GM19438 (cell line): ENCODE measurements at regions not wholly inside any gene's neighbourhood (a gene's known extent, or its start where the extent isn't known, plus 50 kb on each side); places are given as distances from the start of the nearest gene placed in this dataset.

Experiments
- ATAC-seq: cut with Tn5 transposase; IDR thresholded peaks from one replicate; pipeline ENCODE4 v1.9.1; 2021; ENCODE audit warnings: low read depth; ENCODE audit not compliant: unreplicated experiment

DNA sequence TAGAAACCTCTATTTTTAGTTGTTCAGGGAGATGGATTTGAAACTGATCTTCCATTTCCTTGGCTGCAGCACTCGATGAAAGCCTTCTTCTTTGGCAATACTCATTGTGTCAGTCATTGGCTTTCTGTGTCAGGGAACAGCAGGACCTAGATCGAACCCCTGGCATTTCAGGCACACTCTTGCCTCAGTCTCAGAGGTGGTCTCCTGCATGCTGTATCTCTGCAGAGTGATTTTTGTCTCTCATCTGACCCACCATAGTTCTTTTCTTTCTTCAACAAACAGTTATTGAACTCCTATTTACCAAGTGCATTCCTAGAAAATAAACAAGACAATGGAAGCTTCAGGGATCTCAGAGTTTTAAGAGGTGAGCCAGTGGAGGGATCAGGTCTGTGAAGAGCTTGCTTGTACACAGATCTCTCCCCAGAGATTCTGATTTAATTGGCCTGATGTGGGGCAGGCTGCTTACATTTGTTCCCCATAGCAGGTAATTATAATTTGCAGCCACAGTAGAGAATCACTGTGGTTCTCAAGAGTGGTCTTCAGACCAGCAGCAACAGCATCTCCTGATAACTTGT lies 473.1 kb upstream of the TCF4 start:
- no peak for ATAC-seq

DNA sequence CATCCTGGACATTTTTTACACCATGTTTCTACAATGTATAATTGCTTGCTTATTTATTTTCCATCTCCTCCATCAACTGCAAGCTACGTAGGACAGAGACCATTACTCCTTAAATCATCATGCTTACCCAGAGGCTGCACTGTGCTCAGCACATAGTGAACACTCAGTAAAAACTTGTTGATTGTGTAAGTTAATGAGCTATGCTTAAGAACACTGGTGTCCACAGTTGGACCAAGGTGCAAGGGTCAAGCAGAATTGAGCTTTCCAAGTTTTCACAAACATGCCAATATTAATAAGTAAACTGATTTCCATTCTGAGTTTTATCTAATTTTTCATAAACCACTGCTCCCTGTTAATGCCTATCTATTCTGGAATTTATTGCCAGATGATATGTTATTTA lies 464.2 kb upstream of the TCF4 start:
- no peak for ATAC-seq

DNA sequence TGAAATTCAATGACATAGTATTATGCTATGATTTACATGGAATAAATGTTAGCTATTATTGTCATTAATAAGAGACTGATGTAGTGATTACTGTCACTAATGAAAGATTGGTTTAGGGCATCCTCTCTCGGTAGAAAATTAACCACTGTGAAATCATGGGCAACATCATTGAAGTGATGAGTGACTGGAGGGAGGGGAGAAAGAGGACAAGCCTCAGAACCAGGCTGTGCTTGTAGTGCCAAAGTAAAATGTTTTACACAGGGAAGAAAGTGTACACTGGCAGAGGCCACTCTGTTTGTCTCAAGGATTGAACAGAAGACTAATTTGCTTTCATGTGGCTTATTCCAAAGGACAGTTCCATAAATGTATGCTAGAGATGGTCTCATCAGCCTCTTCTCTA lies 456.2 kb upstream of the TCF4 start:
- ATAC-seq: no peak

DNA sequence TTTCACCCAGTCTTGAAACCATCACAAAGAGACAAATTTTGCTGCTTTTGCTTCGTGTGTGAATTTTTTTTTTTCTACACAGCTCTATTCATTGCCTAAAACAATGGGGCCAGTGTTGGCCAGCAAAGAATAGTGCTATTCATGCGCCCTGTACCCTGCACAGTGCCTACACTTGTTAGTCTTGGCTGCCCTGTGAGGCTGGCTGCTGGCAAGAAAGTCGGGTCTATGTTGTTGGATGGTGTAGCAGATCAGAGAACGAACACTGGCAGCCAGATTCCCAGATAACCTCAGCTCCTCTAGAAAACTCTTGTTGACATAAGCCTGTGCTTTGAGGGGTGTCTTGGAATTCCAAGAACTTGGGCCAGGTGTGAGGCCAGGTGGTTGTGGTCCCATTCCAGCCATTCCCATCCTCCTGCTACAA lies 455.7 kb upstream of the TCF4 start:
- ATAC-seq: no peak

- no peak for ATAC-seq
Observed at GRCh38 chr18:56042915-56043536, 455.0 kb upstream of the TCF4 start.

DNA sequence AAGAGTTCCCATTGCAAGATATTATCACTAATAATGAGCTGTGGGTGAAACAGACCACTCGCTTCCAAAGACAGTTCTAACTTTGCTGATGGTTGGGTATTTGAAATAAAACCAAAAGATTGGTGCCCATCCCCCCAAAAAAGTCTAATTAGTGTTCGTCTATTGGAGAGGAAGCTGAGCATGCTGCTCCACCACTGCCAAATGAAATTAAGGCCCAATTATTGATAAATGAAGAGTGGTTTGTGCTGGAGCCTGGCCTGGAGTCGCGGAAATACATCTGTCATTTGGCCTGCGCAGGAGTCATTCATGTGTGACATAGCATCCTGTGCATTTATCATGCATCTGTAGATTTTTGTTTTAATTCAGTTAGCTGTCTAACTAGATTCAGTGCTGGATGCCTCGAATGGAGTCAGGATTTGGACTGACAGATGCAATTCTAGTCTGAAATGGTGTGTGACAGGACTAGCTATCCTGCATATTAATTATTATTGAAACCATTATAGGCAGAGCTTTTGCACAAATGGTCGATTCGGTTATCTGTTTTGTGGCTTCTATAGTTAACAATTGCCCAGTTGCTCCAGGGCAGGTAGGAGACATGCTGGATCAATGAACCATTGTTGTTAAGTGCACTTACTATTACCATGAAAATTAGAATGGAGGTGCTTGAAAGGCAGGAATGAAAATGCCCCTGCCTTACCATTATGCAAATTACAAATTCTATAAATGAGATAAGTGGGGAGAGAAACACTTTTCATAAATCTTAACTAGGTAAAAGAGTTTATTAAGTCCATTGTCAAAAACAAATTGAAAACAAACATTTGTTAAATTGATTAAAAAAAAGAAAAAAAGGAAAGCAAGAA lies 450.4 kb upstream of the TCF4 start:
- ATAC-seq: no peak

DNA sequence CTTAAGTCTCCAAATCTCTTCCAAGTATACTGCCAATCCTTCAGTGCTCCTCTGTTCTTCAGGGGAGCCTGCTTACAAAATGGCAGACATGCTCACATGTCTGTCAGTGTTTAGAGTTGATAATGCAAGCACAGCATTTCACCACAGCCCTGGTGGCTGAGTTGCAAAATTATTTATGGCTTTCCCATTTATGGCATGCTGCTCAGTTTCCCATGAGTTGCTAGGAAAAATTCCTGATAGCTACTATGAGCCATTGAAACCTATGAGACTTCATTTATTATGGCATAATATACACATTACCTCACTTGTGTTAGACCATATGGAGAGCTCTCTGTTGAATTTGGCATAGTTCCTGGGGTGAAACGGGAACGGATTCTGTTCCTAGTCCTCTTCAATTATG lies 448.7 kb upstream of the TCF4 start:
- no peak for ATAC-seq

DNA sequence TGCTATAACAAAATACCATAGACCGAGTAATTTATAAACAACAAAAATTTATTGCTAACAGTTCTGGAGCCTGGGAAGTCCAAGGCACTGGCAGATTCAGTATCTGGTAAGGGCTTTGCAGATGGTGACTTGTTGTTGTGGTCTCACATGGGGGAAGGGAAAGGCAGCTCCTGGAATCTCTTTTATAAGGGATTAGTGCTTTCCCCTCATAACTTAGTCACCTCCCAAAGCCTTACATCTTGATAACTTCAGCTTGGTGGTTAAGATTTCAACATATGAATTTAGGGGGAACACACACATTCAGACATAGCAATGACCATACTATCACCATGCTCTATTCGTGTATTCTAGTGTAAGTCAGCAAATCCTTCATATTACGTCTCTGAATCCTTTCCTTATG lies 447.6 kb upstream of the TCF4 start:
- no peak for ATAC-seq

DNA sequence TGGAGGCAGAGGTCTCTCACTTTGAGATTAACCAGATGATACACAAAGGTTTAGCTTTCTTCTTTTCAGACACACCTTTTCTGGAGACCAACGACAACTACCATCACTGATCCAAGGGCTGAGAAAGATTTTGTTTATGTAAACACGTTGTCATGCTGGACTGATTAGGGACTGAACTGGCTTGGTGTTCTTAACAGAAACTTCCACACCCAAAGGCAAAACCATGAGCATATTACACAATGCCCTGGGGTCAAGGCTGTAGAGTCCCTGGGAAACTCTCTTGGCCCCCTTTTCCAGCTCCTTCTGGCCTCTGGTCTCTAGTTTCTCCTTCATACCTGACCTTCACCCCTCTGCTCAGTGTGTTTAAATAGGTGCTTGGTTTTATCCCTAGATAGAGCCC lies 447.0 kb upstream of the TCF4 start:
- ATAC-seq: no peak

DNA sequence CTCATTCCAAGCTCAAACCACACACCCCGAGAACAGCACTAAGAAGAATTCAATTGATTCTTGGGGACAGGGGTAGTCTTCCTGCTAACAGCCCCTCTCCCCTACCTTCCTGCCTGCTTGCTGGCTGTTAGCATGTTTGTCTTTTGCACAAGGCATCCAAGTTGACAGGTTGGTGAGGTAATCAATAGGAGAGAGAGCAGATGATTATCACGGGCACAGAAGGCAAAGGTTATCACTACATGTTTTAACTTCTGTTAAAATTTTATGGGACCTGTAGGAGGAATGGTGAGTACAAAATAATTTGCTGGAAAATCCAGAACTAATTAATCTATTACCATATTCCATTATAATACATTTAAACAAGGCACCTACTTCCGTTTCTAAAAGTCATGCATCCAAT lies 442.1 kb upstream of the TCF4 start:
- ATAC-seq: no peak

DNA sequence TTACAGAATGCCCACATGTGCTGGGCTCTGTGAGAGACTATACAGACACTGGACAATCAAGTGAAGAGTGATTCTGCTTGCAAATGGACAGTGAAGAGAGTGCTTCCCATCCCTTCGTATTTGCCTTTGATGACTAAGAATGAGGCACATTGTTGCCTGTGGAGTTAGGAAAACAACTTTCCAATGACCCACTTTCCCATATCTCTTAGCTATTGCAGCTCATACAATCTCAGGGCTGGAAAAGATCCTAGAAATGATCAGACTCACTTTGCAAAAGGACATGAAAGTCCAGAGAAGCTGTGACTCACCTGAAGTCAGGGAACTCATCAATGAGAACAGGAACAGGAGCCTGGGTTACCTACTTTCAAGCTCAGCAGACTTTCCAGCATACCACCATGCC lies 440.5 kb upstream of the TCF4 start:
- ATAC-seq: no peak

DNA sequence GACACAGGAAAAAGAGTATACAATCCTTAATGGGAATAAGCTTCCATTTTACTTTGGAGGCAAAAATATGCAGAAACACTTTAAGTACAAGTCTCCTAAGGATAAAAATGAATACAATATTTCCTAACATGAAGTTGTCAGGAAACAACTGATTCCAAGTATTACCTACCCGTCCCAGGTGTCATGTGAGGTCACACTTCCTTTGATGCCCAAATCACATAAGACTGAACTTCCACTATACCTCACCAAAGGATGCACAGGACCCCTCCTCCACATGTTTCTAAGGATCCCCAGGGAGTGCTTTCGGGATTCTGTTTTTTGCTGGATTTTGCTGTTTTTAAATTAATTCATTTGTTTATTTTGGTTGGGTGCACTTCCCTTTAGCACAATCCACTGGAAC lies 438.5 kb upstream of the TCF4 start:
- no peak for ATAC-seq

DNA sequence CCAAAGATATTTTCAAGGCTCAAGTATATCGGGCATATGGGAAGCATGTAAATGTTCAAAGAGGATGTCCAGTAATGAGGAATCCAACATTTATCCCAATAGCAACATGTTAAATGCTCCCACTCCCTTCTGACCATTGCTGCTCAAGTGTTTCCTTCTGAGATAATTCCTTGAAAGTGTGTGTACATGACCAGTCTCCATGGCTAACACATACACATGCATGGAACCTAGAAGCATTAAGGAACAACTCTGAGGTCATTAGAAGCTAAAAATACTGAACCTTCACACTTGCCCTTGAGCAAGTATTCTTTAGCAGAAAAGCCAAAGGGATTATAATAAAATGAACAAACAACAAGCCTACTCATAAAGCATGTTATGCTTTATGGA lies 433.8 kb upstream of the TCF4 start:
- no peak for ATAC-seq

DNA sequence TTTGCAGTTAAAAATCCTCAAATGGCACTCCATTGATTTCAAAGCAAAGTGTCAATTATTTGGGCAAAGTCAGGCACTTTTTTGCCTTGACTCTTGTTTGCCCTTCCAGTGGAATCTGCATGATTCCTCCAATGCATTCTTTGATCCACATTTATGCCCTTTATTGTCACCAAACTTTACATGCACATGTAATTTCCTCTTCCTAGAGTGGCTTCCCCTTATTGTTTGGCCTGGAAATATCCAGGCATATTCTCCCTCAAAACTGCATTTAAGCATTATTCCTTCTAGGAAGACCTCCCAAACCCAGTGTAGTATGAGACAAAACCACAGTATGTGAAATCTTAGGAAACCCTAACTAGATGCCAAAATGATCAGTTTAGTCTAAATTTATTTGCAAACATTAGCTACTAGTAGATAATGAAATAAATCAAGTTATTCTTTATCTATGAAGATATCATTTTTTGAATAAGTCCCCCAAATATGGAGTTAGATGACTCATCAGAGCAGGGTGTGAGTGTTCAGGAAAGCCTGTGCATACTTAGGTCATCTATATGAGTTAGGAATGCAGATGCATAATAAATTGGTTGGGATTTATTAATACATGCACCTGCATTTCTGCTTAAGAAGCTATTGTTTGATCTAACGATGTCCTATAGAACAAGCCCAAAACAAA lies 433.3 kb upstream of the TCF4 start:
- no peak for ATAC-seq

- ATAC-seq: no peak
Observed at GRCh38 chr18:56019908-56020307, 431.9 kb upstream of the TCF4 start.

DNA sequence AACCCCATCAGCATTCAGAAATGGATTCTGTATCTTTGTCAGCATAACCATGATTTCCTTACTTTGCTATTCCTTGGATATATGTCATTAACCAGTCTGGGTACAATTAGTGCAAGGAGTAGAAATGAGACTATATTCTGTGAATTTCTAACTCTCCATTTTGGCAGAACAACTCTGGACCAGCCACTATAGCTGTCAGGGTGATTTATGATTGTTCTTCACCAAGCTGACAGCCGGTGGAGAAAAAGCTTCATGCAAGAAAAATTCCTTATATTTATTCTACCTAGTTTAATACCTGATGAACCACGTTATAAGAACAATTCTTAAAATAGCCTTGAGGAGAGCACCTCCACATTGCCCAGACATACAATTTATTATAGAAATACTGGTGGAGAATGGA lies 431.2 kb upstream of the TCF4 start:
- no peak for ATAC-seq

GRCh38 chr18:56009411-56009810 lies 421.4 kb upstream of the TCF4 start:
- ATAC-seq: no peak

GRCh38 chr18:56003720-56004088 lies 415.7 kb upstream of the TCF4 start:
- no peak for ATAC-seq

GRCh38 chr18:56003009-56003719 lies 415.2 kb upstream of the TCF4 start:
- no peak for ATAC-seq

DNA sequence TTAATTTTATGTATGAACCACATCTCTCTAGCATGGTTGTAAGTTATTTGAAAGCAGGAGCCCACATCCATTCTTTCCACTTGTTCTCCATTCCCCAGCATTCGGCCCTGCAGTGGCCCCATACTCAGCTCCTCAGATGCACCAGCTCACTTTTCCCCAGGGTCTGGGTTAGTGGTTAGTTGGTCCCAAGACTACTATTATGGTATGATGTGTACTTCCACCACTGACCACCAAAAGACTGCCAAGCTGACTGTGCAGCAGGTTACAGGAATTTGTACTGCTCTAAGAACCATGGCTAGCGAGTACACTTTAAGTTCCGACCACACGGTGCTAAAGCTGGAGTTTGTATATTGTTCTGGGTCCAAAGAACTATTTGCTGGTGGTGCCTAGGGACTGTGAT lies 413.6 kb upstream of the TCF4 start:
- no peak for ATAC-seq

DNA sequence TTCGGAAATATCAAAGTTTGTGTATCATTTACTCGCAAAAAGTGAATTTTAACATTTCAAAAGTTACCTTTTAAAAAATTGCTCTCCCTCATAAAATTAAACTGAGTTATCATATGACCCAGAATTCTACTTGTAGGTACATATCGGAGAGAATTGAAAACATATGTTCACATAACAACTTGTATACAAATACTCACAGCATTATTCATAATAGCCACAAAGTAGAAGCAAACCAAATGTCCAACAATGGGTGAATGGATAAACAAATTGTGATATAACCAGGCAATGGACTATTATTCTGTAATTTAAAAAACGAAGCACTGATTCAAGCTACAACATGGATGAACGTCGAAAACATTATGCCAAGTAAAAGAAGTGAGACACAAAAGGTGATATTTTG lies 412.0 kb upstream of the TCF4 start:
- ATAC-seq: no peak
